Prostate gland (tissue), 2 donors: ENCODE measurements at regions not wholly inside any gene's neighbourhood (a gene's known extent, or its start where the extent isn't known, plus 50 kb on each side); places are given as distances from the start of the nearest gene placed in this dataset.

Source experiments
- POLR2A ChIP-seq: fragments of 450-650 bp; IDR thresholded peaks from one replicate; pipeline ENCODE4 v1.6.1; 2016; ENCODE audit warnings: antibody characterized with exemption, mild to moderate bottlenecking
- POLR2AphosphoS5 ChIP-seq: sonication (generic); formaldehyde crosslinking; IDR thresholded peaks from one replicate; pipeline ENCODE4 v1.6.1; 2017; ENCODE audit warnings: antibody characterized with exemption
- TF ChIP-seq, protein P1 (sequence below), 4 experiments: fragments of 200-600 bp in 2 of 4; fragments of 450-650 bp in 2 of 4; sonication (generic) in 2 of 4; IDR thresholded peaks; 1 replicate in 3 of 4; 2 replicates in 1 of 4; pipeline ENCODE4 v1.5.1; 2016 to 2019; ENCODE audit warnings: antibody characterized with exemption in 4 of 4, mild to moderate bottlenecking in 2 of 4, moderate library complexity in 2 of 4

DNA sequence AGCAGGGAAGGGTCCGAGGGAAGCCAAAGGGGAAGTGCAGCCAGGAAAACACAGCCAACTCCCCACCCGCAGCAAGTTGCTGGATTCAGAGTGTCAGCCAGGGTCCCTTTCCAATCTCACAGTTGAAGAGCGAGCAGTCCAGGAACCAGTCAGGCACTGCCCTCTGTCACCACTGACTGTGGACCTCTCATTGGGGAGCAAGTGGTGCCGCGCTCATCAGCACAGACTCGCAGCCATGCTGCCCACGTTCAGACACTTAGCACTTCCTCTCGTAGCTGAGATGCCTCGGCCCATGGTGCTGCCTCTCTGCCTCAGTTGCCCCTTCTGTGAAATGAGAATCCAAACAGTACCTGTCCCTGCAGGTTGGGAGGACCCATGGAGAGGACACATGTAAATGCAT is 123.6 kb upstream of the CHST15 start:
- TF ChIP-seq, protein P1, sequence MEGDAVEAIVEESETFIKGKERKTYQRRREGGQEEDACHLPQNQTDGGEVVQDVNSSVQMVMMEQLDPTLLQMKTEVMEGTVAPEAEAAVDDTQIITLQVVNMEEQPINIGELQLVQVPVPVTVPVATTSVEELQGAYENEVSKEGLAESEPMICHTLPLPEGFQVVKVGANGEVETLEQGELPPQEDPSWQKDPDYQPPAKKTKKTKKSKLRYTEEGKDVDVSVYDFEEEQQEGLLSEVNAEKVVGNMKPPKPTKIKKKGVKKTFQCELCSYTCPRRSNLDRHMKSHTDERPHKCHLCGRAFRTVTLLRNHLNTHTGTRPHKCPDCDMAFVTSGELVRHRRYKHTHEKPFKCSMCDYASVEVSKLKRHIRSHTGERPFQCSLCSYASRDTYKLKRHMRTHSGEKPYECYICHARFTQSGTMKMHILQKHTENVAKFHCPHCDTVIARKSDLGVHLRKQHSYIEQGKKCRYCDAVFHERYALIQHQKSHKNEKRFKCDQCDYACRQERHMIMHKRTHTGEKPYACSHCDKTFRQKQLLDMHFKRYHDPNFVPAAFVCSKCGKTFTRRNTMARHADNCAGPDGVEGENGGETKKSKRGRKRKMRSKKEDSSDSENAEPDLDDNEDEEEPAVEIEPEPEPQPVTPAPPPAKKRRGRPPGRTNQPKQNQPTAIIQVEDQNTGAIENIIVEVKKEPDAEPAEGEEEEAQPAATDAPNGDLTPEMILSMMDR (IDR thresholded peaks at IDR 0.05), result no peak
- TF ChIP-seq POLR2AphosphoS5, result no peak
- TF ChIP-seq POLR2A, result no peak
